Midbrain (tissue), 1 donor: ENCODE measurements at regions not wholly inside any gene's neighbourhood (a gene's known extent, or its start where the extent isn't known, plus 50 kb on each side); places are given as distances from the start of the nearest gene placed in this dataset.
"Not testable (repeated sequence)": the region's sequence is repeated elsewhere in the genome, so short reads cannot be mapped to it uniquely, and the experiment has no call there.

Experiments used
- DNase-seq: peaks from one replicate; lab custom pipeline; 2025; lab: John Stamatoyannopoulos, UW

- DNase-seq, result no peak
Observed at GRCh38 chr2:215658635-215659305, 222.9 kb upstream of the FN1 start.

- no peak for DNase-seq
Observed at GRCh38 chr2:215657844-215658243, 222.0 kb upstream of the FN1 start.

- DNase-seq, result no peak
Observed at GRCh38 chr2:215654148-215654819, 218.4 kb upstream of the FN1 start.

- no peak for DNase-seq
Observed at GRCh38 chr2:215653344-215654030, 217.6 kb upstream of the FN1 start.

DNA sequence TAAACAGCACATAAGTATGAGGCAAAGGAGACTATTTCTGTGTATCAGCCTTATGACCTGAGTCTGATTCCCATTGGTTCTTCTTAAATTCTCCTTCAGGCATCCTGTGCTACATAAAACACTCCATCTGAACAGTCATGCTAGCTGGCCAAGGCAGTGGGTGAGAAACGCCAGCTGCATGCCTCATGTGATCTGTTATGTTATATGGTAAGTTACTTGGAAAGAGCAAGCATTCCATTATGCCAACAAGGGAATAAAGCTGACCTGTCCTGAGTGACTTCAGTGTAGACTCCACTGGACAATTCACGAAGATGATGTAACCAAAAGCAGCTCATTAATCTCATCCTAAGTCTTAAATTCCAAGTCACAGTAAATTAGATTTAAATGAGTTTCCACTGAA, 216.5 kb upstream of the FN1 start:
- DNase-seq, result no peak

- DNase-seq, result no peak
Observed at GRCh38 chr2:215651412-215651811, 215.5 kb upstream of the FN1 start.

GRCh38 chr2:215644233-215644897, 208.5 kb upstream of the FN1 start:
- no peak for DNase-seq

DNA sequence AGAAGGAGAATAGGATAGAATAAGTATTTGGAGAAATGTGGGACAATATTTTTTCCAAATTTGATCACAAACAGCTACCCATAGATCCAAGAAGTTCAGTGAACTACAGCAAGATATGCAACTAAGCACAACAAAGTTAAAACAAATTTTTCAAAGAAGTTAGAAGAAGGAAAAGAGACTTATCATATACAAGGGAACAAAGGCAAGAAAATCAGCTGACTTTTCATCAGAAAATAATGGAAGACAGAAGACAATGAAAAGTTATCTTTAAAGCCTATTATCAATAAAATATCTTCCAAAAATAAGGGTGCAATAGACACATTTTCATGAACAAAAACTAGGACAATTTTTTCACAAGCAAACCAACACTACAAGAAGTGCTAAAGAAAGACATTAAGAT, 202.8 kb upstream of the FN1 start:
- no peak for DNase-seq

GRCh38 chr2:215637651-215638050, 201.8 kb upstream of the FN1 start:
- DNase-seq, result no peak

- DNase-seq, result no peak
Observed at GRCh38 chr2:215636816-215637215, 200.9 kb upstream of the FN1 start.

DNA sequence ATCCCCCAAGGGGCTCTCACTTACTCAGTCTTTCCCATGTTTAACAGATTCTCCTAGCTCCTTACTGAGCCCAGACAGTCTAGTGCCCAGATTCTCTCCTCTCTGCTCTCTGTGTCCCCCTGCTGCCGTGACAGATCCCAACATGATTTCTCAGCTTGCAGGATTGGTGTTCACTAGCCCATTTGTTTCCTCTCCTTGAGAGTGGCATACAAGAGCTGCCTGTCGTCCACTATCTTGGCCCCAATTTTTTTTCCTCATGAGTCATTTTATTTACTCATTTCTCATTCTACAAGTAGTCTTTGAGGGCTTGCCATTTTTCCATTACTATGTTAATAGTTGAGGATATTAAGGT, 199.9 kb upstream of the FN1 start:
- DNase-seq, result no peak

DNA sequence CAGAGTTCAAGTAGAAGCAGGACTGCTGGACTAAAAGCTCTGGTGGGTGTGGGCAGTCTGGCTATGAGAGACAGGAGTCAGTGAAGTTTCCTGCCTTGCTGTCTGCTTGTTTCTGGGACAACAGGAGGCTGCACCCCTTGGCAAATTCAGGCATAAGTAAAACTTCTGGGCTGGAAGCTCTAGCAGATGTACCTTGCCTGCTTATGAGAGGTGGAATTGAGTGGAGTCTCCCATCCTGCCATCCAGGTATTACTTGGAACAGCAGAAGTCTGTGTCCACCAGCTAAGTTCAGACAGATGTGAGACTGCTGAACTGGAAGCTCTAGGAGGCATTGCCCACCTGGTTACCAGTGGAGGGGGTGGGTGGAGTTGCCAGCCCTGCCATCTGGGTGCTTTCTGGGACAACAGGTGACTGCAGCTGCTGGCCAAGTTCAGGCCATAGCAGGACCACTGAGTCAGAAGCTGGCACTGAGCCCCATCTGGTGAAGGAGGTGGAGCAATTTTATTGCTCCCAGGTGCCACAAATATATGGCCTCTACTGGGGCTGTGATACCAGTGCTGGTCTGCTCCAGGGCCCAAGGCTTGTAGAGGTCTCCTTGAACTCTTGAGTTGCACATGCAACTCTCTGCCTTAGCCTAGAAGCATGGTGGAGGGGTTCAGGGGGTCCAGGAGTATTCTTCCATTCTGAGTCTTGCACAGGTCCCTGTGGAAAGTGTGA, 199.4 kb upstream of the FN1 start:
- no peak for DNase-seq

DNA sequence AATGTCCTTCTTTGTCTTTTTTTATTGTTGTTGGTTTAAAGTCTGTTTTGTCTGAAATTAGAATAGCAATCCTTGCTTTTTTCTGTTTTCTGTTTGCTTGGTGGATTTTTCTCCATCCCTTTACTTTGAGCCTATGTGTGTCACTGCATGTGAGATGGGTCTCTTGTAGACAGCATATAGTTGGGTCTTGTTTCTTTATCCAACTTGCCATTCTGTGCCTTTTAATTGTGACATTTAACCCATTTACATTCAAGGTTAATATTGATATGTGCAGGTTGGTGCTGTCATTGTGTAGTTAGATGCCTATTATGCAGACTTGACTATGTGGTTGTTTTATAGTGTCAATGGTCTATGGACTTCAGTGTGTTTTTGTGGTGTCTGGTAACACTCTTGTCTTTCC, 197.5 kb upstream of the FN1 start:
- DNase-seq, result no peak

DNA sequence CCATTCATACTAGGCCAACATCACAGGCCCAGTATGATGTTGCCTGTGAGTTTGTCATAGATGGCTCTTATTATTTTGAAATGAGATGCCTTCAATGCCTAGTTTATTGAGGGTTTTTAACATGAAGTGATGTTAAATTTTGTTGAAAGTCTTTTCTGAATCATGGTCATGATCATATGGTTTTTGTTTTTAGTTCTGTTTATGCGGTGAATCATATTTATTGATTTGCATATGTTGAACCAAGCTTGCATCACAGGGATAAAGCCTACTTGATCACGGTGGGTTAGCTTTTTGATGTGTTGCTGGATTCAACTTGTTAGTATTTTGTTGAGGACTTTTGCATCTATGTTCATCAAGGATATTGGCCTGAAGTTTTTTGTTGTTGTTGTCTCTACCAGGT, 195.8 kb upstream of the FN1 start:
- DNase-seq, result no peak

GRCh38 chr2:215630796-215631195, 194.9 kb upstream of the FN1 start:
- DNase-seq, result not testable (repeated sequence)

GRCh38 chr2:215627771-215628170, 191.9 kb upstream of the FN1 start:
- no peak for DNase-seq

GRCh38 chr2:215626812-215627281, 191.0 kb upstream of the FN1 start:
- no peak for DNase-seq

GRCh38 chr2:215626063-215626462, 190.2 kb upstream of the FN1 start:
- no peak for DNase-seq

GRCh38 chr2:215625207-215625606, 189.3 kb upstream of the FN1 start:
- DNase-seq, result no peak

- DNase-seq, result no peak
Observed at GRCh38 chr2:215624423-215624829, 188.6 kb upstream of the FN1 start.

- no peak for DNase-seq
Observed at GRCh38 chr2:215622837-215623236, 187.0 kb upstream of the FN1 start.

DNA sequence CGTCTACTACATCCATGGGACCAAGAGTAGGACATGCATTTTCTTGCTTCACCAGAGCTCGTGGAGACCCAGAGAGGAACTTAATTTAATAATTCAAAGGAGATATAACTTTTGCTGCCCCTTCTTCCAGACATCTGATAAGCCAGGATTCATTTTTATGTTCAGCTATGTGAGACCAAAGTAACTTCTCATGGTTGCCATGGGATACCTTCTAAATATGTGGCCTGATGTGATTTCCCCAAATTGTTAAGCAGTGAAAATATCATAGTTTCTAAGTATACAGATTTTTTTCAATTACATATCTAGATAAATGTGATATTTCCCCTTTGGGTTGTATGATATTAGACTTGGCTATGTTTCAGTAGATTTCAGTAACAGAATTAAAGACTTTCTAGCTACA, 185.5 kb upstream of the FN1 start:
- no peak for DNase-seq
